ENCODE measurements at regions not wholly inside any gene's neighbourhood (a gene's known extent, or its start where the extent isn't known, plus 50 kb on each side); places are given as distances from the start of the nearest gene placed in this dataset.
"Not testable (repeated sequence)": the region's sequence is repeated elsewhere in the genome, so short reads cannot be mapped to it uniquely, and the experiment has no call there.

- peaks cover 0 to 11% of the 10 kb centered on the region in 2 donors for H3K9me3 ChIP-seq
- H3K36me3 ChIP-seq = no peaks in the 10 kb centered on the region
- no peak for TF ChIP-seq CTCF (IDR thresholded peaks at IDR 0.05)
- no peaks in the 10 kb centered on the region for H3K27me3 ChIP-seq
- no peak overlapping the region for H3K4me3 ChIP-seq
- no peak overlapping the region for H3K27ac ChIP-seq
- no peak for DNase-seq (ENCODE audit: low spot score)
- no peaks in the 10 kb centered on the region for H3K4me1 ChIP-seq
Observed at GRCh38 chr16:58797137-58797801, 63.2 kb upstream of the GOT2 start.

- TF ChIP-seq CTCF (IDR thresholded peaks at IDR 0.05) = no peak
- H3K36me3 ChIP-seq = no peaks in the 10 kb centered on the region
- no peak overlapping the region for H3K27ac ChIP-seq
- H3K4me3 ChIP-seq = no peak overlapping the region
- no peaks in the 10 kb centered on the region for H3K27me3 ChIP-seq
- no peaks in the 10 kb centered on the region for H3K9me3 ChIP-seq
- no peak for DNase-seq (ENCODE audit: low spot score)
- peaks cover 0 to 5% of the 10 kb centered on the region in 2 donors for H3K4me1 ChIP-seq
Observed at GRCh38 chr16:58793366-58793765, 59.2 kb upstream of the GOT2 start.

DNA sequence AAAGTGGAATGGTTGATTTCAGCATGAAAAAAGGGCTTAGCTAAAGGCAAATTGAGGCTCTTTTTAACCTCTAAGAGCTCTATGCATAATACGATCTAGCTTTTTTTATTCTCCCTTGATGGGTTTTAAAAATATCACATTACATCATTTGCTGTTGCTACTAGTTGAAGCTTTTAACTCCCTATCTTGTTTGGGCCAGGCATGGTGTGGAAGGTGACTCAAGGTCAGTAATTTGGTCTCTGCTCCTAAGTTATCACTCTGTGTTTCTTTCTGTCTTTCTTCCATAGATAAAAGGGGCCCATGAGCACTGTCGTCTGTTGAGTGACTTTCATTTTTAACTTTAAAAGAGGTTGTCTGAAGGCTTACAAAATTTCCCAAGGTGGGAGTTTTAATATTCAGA, 58.1 kb upstream of the GOT2 start:
- Histone ChIP-seq H3K27me3 (no peaks in the 10 kb centered on the region), H3K36me3 (no peaks in the 10 kb centered on the region), H3K9me3 (no peaks in the 10 kb centered on the region), H3K4me3 (no peak overlapping the region), H3K27ac (peak overlapping the region in 1 of 2 donors; percentile 29), H3K4me1 (peaks cover 0 to 5% of the 10 kb centered on the region in 2 donors)
- no peak for TF ChIP-seq CTCF (IDR thresholded peaks at IDR 0.05)
- DNase-seq (ENCODE audit: low spot score) = no peak

GRCh38 chr16:58790816-58791557, 56.9 kb upstream of the GOT2 start:
- not testable (repeated sequence) for H3K27me3 ChIP-seq; H3K27ac ChIP-seq; H3K4me1 ChIP-seq; H3K4me3 ChIP-seq; DNase-seq (ENCODE audit: low spot score); H3K9me3 ChIP-seq; H3K36me3 ChIP-seq

GRCh38 chr16:58789351-58789750, 55.2 kb upstream of the GOT2 start:
- DNase-seq (ENCODE audit: low spot score) = no peak
- Histone ChIP-seq H3K9me3 (no peaks in the 10 kb centered on the region), H3K4me3 (no peak overlapping the region)

More at GRCh38 chr16:58789351-58789750, 55.2 kb upstream of the GOT2 start:
- H3K27me3 ChIP-seq = no peaks in the 10 kb centered on the region
- H3K36me3 ChIP-seq = no peaks in the 10 kb centered on the region
- no peak overlapping the region for H3K27ac ChIP-seq
- TF ChIP-seq CTCF (IDR thresholded peaks at IDR 0.05) = no peak
- H3K4me1 ChIP-seq = peaks cover 0 to 5% of the 10 kb centered on the region in 2 donors
